K562 (cell line): ENCODE measurements at regions not wholly inside any gene's neighbourhood (a gene's known extent, or its start where the extent isn't known, plus 50 kb on each side); places are given as distances from the start of the nearest gene placed in this dataset.

Experiments
- ARNT ChIP-seq, 2 experiments: fragments of 450-650 bp; IDR thresholded peaks; 2 replicates each; pipeline ENCODE4 v1.6.1; 2016; ENCODE audit warnings: mild to moderate bottlenecking in 1 of 2
- CBFA2T3 ChIP-seq: fragments of 450-650 bp; IDR thresholded peaks from 2 replicates; pipeline ENCODE4 v1.6.1; 2017
- HDGF ChIP-seq: fragments of 450-650 bp; IDR thresholded peaks from 2 replicates; pipeline ENCODE4 v1.6.1; 2016
- L3MBTL2 ChIP-seq: fragments of 450-650 bp; IDR thresholded peaks from 2 replicates; pipeline ENCODE4 v1.6.1; 2016; ENCODE audit warnings: mild to moderate bottlenecking, moderate library complexity
- MYC ChIP-seq, 2 experiments: fragments of 250-450 bp in 1 of 2; sonication (Bioruptor Pico) in 1 of 2; IDR thresholded peaks; 2 replicates each; pipeline versions ENCODE4 v1.5.1 to v1.6.1; 2012 to 2021; ENCODE audit warnings: low read depth in 2 of 2, borderline replicate concordance in 1 of 2, improper control_type of control experiment in 1 of 2, low read length in 1 of 2, mild to moderate bottlenecking in 1 of 2, moderate library complexity in 1 of 2
- NBN ChIP-seq: fragments of 450-650 bp; IDR thresholded peaks from 2 replicates; pipeline ENCODE4 v1.6.1; 2016; ENCODE audit warnings: low read depth, mild to moderate bottlenecking
- NFYB ChIP-seq: IDR thresholded peaks from 2 replicates; pipeline ENCODE4 v1.6.1; 2011; ENCODE audit warnings: mild to moderate bottlenecking, moderate library complexity; ENCODE audit not compliant: insufficient read length; ENCODE audit errors: extremely low read depth
- NR2C1 ChIP-seq, 2 experiments: fragments of 450-650 bp; IDR thresholded peaks; 2 replicates each; pipeline ENCODE4 v1.6.1; 2017; ENCODE audit warnings: mild to moderate bottlenecking in 2 of 2, antibody characterized with exemption in 1 of 2, inconsistent platforms in 1 of 2, missing compliant biosample characterization in 1 of 2, missing genetic modification characterization in 1 of 2
- NR4A1 ChIP-seq, 2 experiments: fragments of 250-450 bp in 1 of 2; fragments of 450-650 bp in 1 of 2; sonication (Bioruptor Pico) in 1 of 2; IDR thresholded peaks; 2 replicates each; pipeline versions ENCODE4 v1.4.0 to v1.6.1; 2016 to 2020; ENCODE audit warnings: mild to moderate bottlenecking in 2 of 2, missing compliant biosample characterization in 1 of 2, missing genetic modification characterization in 1 of 2, moderate library complexity in 1 of 2
- PCBP2 ChIP-seq: fragments of 200-400 bp; formaldehyde crosslinking; IDR thresholded peaks from 2 replicates; pipeline ENCODE4 v1.6.1; 2018; ENCODE audit warnings: low read length, low read depth, mild to moderate bottlenecking, moderate library complexity; ENCODE audit not compliant: poor library complexity, severe bottlenecking
- RHOXF2B ChIP-seq: fragments of 250-450 bp; sonication (Bioruptor Pico); conservative IDR thresholded peaks from 2 replicates; pipeline ENCODE4 v1.5.1; 2021
- SAFB ChIP-seq: fragments of 200-400 bp; formaldehyde crosslinking; IDR thresholded peaks from 2 replicates; pipeline ENCODE4 v1.6.1; 2017; ENCODE audit warnings: low read depth, low read length, borderline replicate concordance
- ZNF133 ChIP-seq: fragments of 250-450 bp; sonication (Bioruptor Pico); IDR thresholded peaks from 2 replicates; pipeline ENCODE4 v1.4.0; 2020; ENCODE audit warnings: mild to moderate bottlenecking
- ZNF146 ChIP-seq: IDR thresholded peaks from one replicate; pipeline ENCODE4 v1.6.1; 2018; ENCODE audit warnings: missing compliant biosample characterization; ENCODE audit not compliant: unreplicated experiment
- ZNF398 ChIP-seq: fragments of 250-450 bp; sonication (Bioruptor Pico); IDR thresholded peaks from 2 replicates; pipeline ENCODE4 v1.8.0; 2021; ENCODE audit warnings: moderate library complexity, mild to moderate bottlenecking, inconsistent platforms
- ZNF408 ChIP-seq: fragments of 250-450 bp; sonication (Bioruptor Pico); IDR thresholded peaks from 2 replicates; pipeline ENCODE4 v1.4.0; 2020; ENCODE audit warnings: low read depth, mild to moderate bottlenecking, moderate library complexity
- ZNF655 ChIP-seq: fragments of 250-450 bp; sonication (Bioruptor Pico); IDR thresholded peaks from 2 replicates; pipeline ENCODE4 v1.5.0; 2021
- TF ChIP-seq, protein P1 (sequence below): fragments of 250-450 bp; sonication (Bioruptor Pico); IDR thresholded peaks from 2 replicates; pipeline ENCODE4 v1.5.1; 2021; ENCODE audit warnings: mild to moderate bottlenecking

DNA sequence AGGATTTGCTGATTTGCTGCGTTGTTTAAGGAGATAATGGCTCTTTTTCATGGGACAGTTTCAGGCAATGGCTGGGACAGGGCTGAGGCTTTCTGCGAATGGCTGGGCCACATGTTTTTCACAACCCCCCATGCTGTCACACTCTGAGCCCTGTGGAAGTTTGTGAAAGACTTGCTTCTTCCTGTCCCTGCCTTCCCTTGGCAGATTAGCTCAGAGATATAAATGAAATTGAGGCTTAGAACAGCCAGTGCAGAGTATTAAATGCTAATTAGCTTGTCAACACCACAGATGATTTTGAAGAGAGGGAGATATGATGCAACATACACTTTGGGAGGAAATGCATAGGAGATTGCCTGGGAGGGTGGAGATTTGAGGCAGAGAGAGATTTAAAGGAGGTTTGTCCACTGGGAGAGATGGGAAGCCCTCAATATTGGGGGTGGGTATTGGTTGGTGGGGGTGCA, 232.0 kb downstream of the SH2D4B start (continued):
- TF ChIP-seq NR2C1 (IDR thresholded peaks at IDR 0.05), result no peak
- TF ChIP-seq NR2C1 (tag; IDR thresholded peaks at IDR 0.05), result no peak
- no peak for TF ChIP-seq PCBP2
- TF ChIP-seq L3MBTL2, result peak; percentile 91
- TF ChIP-seq, protein P1, sequence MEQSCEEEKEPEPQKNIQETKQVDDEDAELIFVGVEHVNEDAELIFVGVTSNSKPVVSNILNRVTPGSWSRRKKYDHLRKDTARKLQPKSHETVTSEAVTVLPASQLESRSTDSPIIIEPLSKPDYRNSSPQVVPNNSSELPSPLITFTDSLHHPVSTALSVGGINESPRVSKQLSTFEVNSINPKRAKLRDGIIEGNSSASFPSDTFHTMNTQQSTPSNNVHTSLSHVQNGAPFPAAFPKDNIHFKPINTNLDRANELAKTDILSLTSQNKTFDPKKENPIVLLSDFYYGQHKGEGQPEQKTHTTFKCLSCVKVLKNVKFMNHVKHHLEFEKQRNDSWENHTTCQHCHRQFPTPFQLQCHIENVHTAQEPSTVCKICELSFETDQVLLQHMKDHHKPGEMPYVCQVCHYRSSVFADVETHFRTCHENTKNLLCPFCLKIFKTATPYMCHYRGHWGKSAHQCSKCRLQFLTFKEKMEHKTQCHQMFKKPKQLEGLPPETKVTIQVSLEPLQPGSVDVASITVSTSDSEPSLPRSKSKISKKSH, result no peak
- no peak for TF ChIP-seq ZNF398
- no peak for TF ChIP-seq HDGF
- no peak for TF ChIP-seq RHOXF2B
- TF ChIP-seq CBFA2T3, result peak; percentile 63
- TF ChIP-seq ARNT (IDR thresholded peaks at IDR 0.05), result no peak; a peak in 1 of 4 replicates
- no peak for TF ChIP-seq ZNF133 (CRISPR knock-in tag)
- TF ChIP-seq ZNF655 (CRISPR knock-in tag), result no peak
- no peak for TF ChIP-seq SAFB
- no peak for TF ChIP-seq NR4A1 (CRISPR knock-in tag; IDR thresholded peaks at IDR 0.05)
- TF ChIP-seq NR4A1 (tag; IDR thresholded peaks at IDR 0.05), result peak; percentile 51
- TF ChIP-seq NFYB, result no peak
- TF ChIP-seq MYC (IDR thresholded peaks at IDR 0.05; ENCODE audit: low read depth, low read length), result peak; percentile 72
- TF ChIP-seq MYC (CRISPR knock-in tag; IDR thresholded peaks at IDR 0.05; ENCODE audit: borderline replicate concordance, low read depth), result peak; percentile 74; the same call in 1 of the 2 replicates
- TF ChIP-seq NBN, result peak; percentile 59; the same call in 1 of the 2 replicates
- no peak for TF ChIP-seq ZNF146 (CRISPR knock-in tag)
- TF ChIP-seq ZNF408 (CRISPR knock-in tag), result no peak
